H9 (cell line): ENCODE measurements at regions not wholly inside any gene's neighbourhood (a gene's known extent, or its start where the extent isn't known, plus 50 kb on each side); places are given as distances from the start of the nearest gene placed in this dataset.

Source experiments
- DNase-seq: peaks from one replicate; pipeline ENCODE4 v3.0.0-alpha.2; 2017
- H2AFZ ChIP-seq: one replicate; pipeline ENCODE4 v1.6.1; 2013; ENCODE audit warnings: mild to moderate bottlenecking, low read length, control low read depth, moderate library complexity
- H2AK5ac ChIP-seq: 2 replicates; pipeline ENCODE4 v1.6.1; 2013; ENCODE audit warnings: low read length, control low read depth, mixed read lengths; ENCODE audit not compliant: insufficient read length
- H2BK120ac ChIP-seq: one replicate; pipeline ENCODE4 v1.6.1; 2013; ENCODE audit warnings: low read depth, mild to moderate bottlenecking, low read length, control low read depth, inconsistent platforms; ENCODE audit not compliant: poor library complexity, severe bottlenecking
- H2BK12ac ChIP-seq: 2 replicates; pipeline ENCODE4 v1.6.1; 2013; ENCODE audit warnings: low read length, control low read depth, mixed read lengths, low read depth; ENCODE audit not compliant: insufficient read length
- H2BK15ac ChIP-seq: 2 replicates; pipeline ENCODE4 v1.6.1; 2013; ENCODE audit warnings: low read depth, low read length, control low read depth
- H2BK20ac ChIP-seq: one replicate; pipeline ENCODE4 v1.6.1; 2013; ENCODE audit warnings: low read depth, mild to moderate bottlenecking, low read length, control low read depth, inconsistent platforms; ENCODE audit not compliant: poor library complexity, severe bottlenecking
- H2BK5ac ChIP-seq: 2 replicates; pipeline ENCODE4 v1.6.1; 2013; ENCODE audit warnings: low read length, control low read depth, mixed read lengths; ENCODE audit not compliant: insufficient read length
- H3K14ac ChIP-seq: 2 replicates; pipeline ENCODE4 v1.6.1; 2013; ENCODE audit warnings: low read length, control low read depth; ENCODE audit not compliant: insufficient read depth
- H3K18ac ChIP-seq: 2 replicates; pipeline ENCODE4 v1.6.1; 2013; ENCODE audit warnings: low read depth, mild to moderate bottlenecking, mixed read lengths, low read length, control low read depth; ENCODE audit not compliant: insufficient read length
- H3K23ac ChIP-seq: 2 replicates; pipeline ENCODE4 v1.6.1; 2013; ENCODE audit warnings: low read length, control low read depth, mixed read lengths, low read depth; ENCODE audit not compliant: insufficient read length
- H3K23me2 ChIP-seq: 2 replicates; pipeline ENCODE4 v1.6.1; 2013; ENCODE audit warnings: low read depth, mild to moderate bottlenecking, mixed read lengths, low read length, control low read depth; ENCODE audit not compliant: insufficient read length, poor library complexity, severe bottlenecking
- H3K27ac ChIP-seq: 2 replicates; pipeline ENCODE4 v1.5.1; 2013; ENCODE audit warnings: low read length, control low read depth, mixed read lengths, low read depth; ENCODE audit not compliant: insufficient read length
- H3K27me3 ChIP-seq: 2 replicates; pipeline ENCODE4 v1.6.1; 2013; ENCODE audit warnings: low read length, control low read depth, inconsistent platforms; ENCODE audit not compliant: insufficient read depth
- H3K4ac ChIP-seq: 2 replicates; pipeline ENCODE4 v1.6.1; 2013; ENCODE audit warnings: low read depth, mild to moderate bottlenecking, control low read depth, inconsistent platforms, low read length, moderate library complexity
- H3K4me1 ChIP-seq: 2 replicates; pipeline ENCODE4 v1.6.1; 2013; ENCODE audit warnings: low read length, control low read depth, inconsistent platforms; ENCODE audit not compliant: insufficient read depth
- H3K4me2 ChIP-seq: 2 replicates; pipeline ENCODE4 v1.6.1; 2013; ENCODE audit warnings: low read length, control low read depth, mixed read lengths; ENCODE audit not compliant: insufficient read length, insufficient read depth
- H3K56ac ChIP-seq: 2 replicates; pipeline ENCODE4 v1.6.1; 2013; ENCODE audit warnings: low read depth, mild to moderate bottlenecking, mixed read lengths, low read length, control low read depth; ENCODE audit not compliant: insufficient read length
- H3K79me1 ChIP-seq: 2 replicates; pipeline ENCODE4 v1.6.1; 2013; ENCODE audit warnings: low read depth, mild to moderate bottlenecking, moderate library complexity, low read length, control low read depth, inconsistent platforms; ENCODE audit not compliant: insufficient read depth, poor library complexity, severe bottlenecking
- H3K79me2 ChIP-seq: 2 replicates; pipeline ENCODE4 v1.6.1; 2013; ENCODE audit warnings: low read length, control low read depth, inconsistent platforms; ENCODE audit not compliant: insufficient read depth
- H3K9ac ChIP-seq: 2 replicates; pipeline ENCODE4 v1.6.1; 2013; ENCODE audit warnings: low read length, control low read depth, mixed read lengths; ENCODE audit not compliant: insufficient read length; ENCODE audit errors: extremely low read depth
- H3K9me3 ChIP-seq: one replicate; pipeline ENCODE4 v1.6.1; 2013; ENCODE audit warnings: low read depth, low read length, inconsistent platforms; ENCODE audit not compliant: control insufficient read depth
- H3T11ph ChIP-seq: one replicate; pipeline ENCODE4 v1.6.1; 2013; ENCODE audit warnings: mild to moderate bottlenecking, low read length, control low read depth, inconsistent platforms
- H4K20me1 ChIP-seq: one replicate; pipeline ENCODE4 v1.6.1; 2013; ENCODE audit not compliant: control insufficient read depth, insufficient read length, insufficient read depth
- H4K5ac ChIP-seq: 2 replicates; pipeline ENCODE4 v1.6.1; 2013; ENCODE audit warnings: low read depth, mild to moderate bottlenecking, mixed read lengths, low read length, control low read depth; ENCODE audit not compliant: insufficient read length
- H4K8ac ChIP-seq: replicated peaks from 2 replicates; pipeline ENCODE4 v1.6.1; 2013; ENCODE audit warnings: low read length, control low read depth, mixed read lengths, low read depth; ENCODE audit not compliant: insufficient read length
- H4K91ac ChIP-seq: 2 replicates; pipeline ENCODE4 v1.6.1; 2013; ENCODE audit warnings: low read depth, mild to moderate bottlenecking, moderate library complexity, mixed read lengths, low read length, control low read depth; ENCODE audit not compliant: insufficient read length
- H3K27ac Mint-ChIP-seq, 3 experiments: 2 replicates in 2 of 3; 3 replicates in 1 of 3; pipeline ENCODE4 v1.8.0; 2020 to 2021; ENCODE audit warnings: mixed read lengths in 3 of 3, mild to moderate bottlenecking in 1 of 3, moderate library complexity in 1 of 3
- H3K27me3 Mint-ChIP-seq: 2 replicates; pipeline ENCODE4 v1.8.0; 2021; ENCODE audit warnings: low read depth, mild to moderate bottlenecking, moderate library complexity, mixed read lengths
- H3K36me3 Mint-ChIP-seq, 3 experiments: 2 replicates in 2 of 3; 3 replicates in 1 of 3; pipeline ENCODE4 v1.8.0; 2020 to 2021; ENCODE audit warnings: low read depth in 3 of 3, mixed read lengths in 3 of 3; ENCODE audit not compliant: insufficient read depth in 1 of 3
- H3K4me1 Mint-ChIP-seq, 2 experiments: 2 replicates each; pipeline ENCODE4 v1.8.0; 2020; ENCODE audit warnings: mixed read lengths in 2 of 2
- H3K4me3 Mint-ChIP-seq, 2 experiments: 2 replicates in 1 of 2; 3 replicates in 1 of 2; pipeline ENCODE4 v1.8.0; 2020 to 2021; ENCODE audit warnings: mild to moderate bottlenecking in 2 of 2, mixed read lengths in 2 of 2, moderate library complexity in 1 of 2
- H3K9me3 Mint-ChIP-seq, 2 experiments: 2 replicates in 1 of 2; 3 replicates in 1 of 2; pipeline ENCODE4 v1.8.0; 2020; ENCODE audit warnings: mild to moderate bottlenecking in 2 of 2, mixed read lengths in 2 of 2, moderate library complexity in 1 of 2
- CTCF ChIP-seq: fragments of 200-600 bp; sonication (generic); conservative IDR thresholded peaks from 3 replicates; pipeline ENCODE4 v1.8.0; 2021; ENCODE audit warnings: antibody characterized with exemption, mild to moderate bottlenecking
- WGBS: extraction: QIAGEN DNeasy Blood & Tissue Kit; methylation state at CpG from one replicate; pipeline ENCODE4 v1.1.7; 2013; ENCODE audit warnings: missing lambda C conversion rate, low lambda C conversion rate, mixed read lengths; ENCODE audit not compliant: insufficient read length; ENCODE audit errors: extremely low coverage; 5-methylcytosine and 5-hydroxymethylcytosine counted together

- Histone ChIP-seq H3K56ac (no peak overlapping the region), H4K8ac (no peak overlapping the region), H3K79me2 (no peaks in the 10 kb centered on the region), H2BK12ac (no peak overlapping the region), H3K23ac (no peak overlapping the region), H3K4me2 (no peak overlapping the region), H3K79me1 (no peaks in the 10 kb centered on the region), H3T11ph (no peak overlapping the region), H2AFZ (no peak overlapping the region), H3K4ac (no peak overlapping the region), H3K23me2 (no peaks in the 10 kb centered on the region), H2BK20ac (no peak overlapping the region), H3K9me3 (peaks cover 7% of the 10 kb centered on the region), H4K20me1 (no peaks in the 10 kb centered on the region), H3K4me1 (no peaks in the 10 kb centered on the region), H4K5ac (no peak overlapping the region), H3K27me3 (no peaks in the 10 kb centered on the region), H2BK15ac (no peak overlapping the region), H3K27ac (no peak overlapping the region), H3K9ac (no peak overlapping the region), H2BK120ac (no peak overlapping the region), H3K14ac (no peak overlapping the region), H2AK5ac (no peak overlapping the region), H2BK5ac (no peak overlapping the region), H3K18ac (no peak overlapping the region), H4K91ac (no peak overlapping the region)
- Mint-ChIP-seq H3K27ac (no peak overlapping the region; a peak in 1 of 7 replicates), H3K27me3 (no peaks in the 10 kb centered on the region), H3K36me3 (peaks cover 15 to 28% (median 24%) of the 10 kb centered on the region in 3 experiments), H3K4me3 (no peak overlapping the region), H3K9me3 (peaks cover 22 to 25% of the 10 kb centered on the region in 2 experiments), H3K4me1 (peaks cover 0 to 6% of the 10 kb centered on the region in 2 experiments; a peak in 1 of 4 replicates)
- WGBS: no CpG with 5 or more reads among the region's 2 CpGs
- DNase-seq: no peak
- no peak for TF ChIP-seq CTCF
These were observed 947.6 kb upstream of the POT1 start for GRCh38 chr7:125877246-125877645.
